Neural cell (in vitro differentiated cells): ENCODE measurements at regions not wholly inside any gene's neighbourhood (a gene's known extent, or its start where the extent isn't known, plus 50 kb on each side); places are given as distances from the start of the nearest gene placed in this dataset.

Source experiments
- EP300 ChIP-seq: fragments of 450-650 bp; conservative IDR thresholded peaks from 2 replicates; pipeline ENCODE4 v1.6.1; 2014; ENCODE audit warnings: antibody characterized with exemption, mild to moderate bottlenecking, moderate library complexity; ENCODE audit not compliant: poor library complexity, severe bottlenecking
- POLR2AphosphoS5 ChIP-seq: IDR thresholded peaks from 2 replicates; pipeline ENCODE4 v1.6.1; 2012
- RAD21 ChIP-seq: fragments of 450-650 bp; conservative IDR thresholded peaks from 2 replicates; pipeline ENCODE4 v1.6.1; 2014; ENCODE audit warnings: antibody characterized with exemption, mild to moderate bottlenecking, moderate library complexity
- REST ChIP-seq: IDR thresholded peaks from 2 replicates; pipeline ENCODE4 v1.6.1; 2012; ENCODE audit warnings: borderline replicate concordance
- SMC3 ChIP-seq: fragments of 450-650 bp; conservative IDR thresholded peaks from 2 replicates; pipeline ENCODE4 v1.6.1; 2014; ENCODE audit warnings: antibody characterized with exemption, mild to moderate bottlenecking, moderate library complexity; ENCODE audit not compliant: poor library complexity
- TF ChIP-seq, protein P1 (sequence below): fragments of 450-650 bp; IDR thresholded peaks from 2 replicates; pipeline ENCODE4 v1.5.1; 2014; ENCODE audit warnings: antibody characterized with exemption, mild to moderate bottlenecking, moderate library complexity; ENCODE audit not compliant: poor library complexity, severe bottlenecking

DNA sequence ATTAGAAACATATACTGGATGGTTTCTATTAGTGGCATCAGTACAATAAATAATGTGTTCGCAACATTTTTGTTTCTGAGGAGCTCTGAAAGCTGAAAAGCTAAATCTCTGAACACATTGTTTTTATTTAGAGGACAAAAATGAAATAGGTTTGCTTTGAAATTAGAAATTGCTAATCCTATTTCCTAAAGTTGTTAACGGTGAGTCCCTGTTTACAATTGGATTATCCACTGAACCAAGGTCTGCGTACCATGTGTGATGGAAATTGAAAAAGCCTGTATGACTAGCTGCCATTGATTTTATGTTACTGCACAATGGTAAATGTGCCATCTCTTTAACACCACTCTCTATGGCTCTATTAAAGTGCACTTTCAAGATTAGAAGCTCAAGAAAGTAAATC lies 297.7 kb upstream of the NUDT12 start:
- TF ChIP-seq RAD21, result no peak
- no peak for TF ChIP-seq REST
- TF ChIP-seq EP300, result no peak
- TF ChIP-seq, protein P1, sequence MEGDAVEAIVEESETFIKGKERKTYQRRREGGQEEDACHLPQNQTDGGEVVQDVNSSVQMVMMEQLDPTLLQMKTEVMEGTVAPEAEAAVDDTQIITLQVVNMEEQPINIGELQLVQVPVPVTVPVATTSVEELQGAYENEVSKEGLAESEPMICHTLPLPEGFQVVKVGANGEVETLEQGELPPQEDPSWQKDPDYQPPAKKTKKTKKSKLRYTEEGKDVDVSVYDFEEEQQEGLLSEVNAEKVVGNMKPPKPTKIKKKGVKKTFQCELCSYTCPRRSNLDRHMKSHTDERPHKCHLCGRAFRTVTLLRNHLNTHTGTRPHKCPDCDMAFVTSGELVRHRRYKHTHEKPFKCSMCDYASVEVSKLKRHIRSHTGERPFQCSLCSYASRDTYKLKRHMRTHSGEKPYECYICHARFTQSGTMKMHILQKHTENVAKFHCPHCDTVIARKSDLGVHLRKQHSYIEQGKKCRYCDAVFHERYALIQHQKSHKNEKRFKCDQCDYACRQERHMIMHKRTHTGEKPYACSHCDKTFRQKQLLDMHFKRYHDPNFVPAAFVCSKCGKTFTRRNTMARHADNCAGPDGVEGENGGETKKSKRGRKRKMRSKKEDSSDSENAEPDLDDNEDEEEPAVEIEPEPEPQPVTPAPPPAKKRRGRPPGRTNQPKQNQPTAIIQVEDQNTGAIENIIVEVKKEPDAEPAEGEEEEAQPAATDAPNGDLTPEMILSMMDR, result no peak
- no peak for TF ChIP-seq POLR2AphosphoS5
- no peak for TF ChIP-seq SMC3
